Calu3 (cell line): ENCODE measurements at regions not wholly inside any gene's neighbourhood (a gene's known extent, or its start where the extent isn't known, plus 50 kb on each side); places are given as distances from the start of the nearest gene placed in this dataset.

ENCODE experiments used
- BruUV-seq: library from RNA; stranded (reverse); fragments of 400-500 nt; replicated peaks from 2 replicates; lab custom pipeline; 2021; lab: Mats Ljungman, UMichigan
- CTCF ChIA-PET: fragments of 300-600 bp; sonication (Branson Sonifier 250); formaldehyde crosslinking; loops from one replicate; lab custom pipeline; 2022; ENCODE audit warnings: antibody characterized with exemption; lab: Charles Lee
- DNase-seq: peaks from one replicate; pipeline ENCODE4 v3.0.0; 2022
- H3K27ac Mint-ChIP-seq: one replicate; pipeline ENCODE4 v1.8.0; 2022; ENCODE audit warnings: mixed read lengths; ENCODE audit not compliant: unreplicated experiment
- H3K27me3 Mint-ChIP-seq: one replicate; pipeline ENCODE4 v1.8.0; 2022; ENCODE audit warnings: mixed read lengths; ENCODE audit not compliant: unreplicated experiment
- H3K36me3 Mint-ChIP-seq: one replicate; pipeline ENCODE4 v1.8.0; 2022; ENCODE audit warnings: mild to moderate bottlenecking, moderate library complexity, mixed read lengths; ENCODE audit not compliant: insufficient read depth, unreplicated experiment
- H3K4me1 Mint-ChIP-seq: one replicate; pipeline ENCODE4 v1.8.0; 2022; ENCODE audit warnings: mild to moderate bottlenecking, low read depth, mixed read lengths; ENCODE audit not compliant: unreplicated experiment
- H3K4me3 Mint-ChIP-seq: one replicate; pipeline ENCODE4 v1.8.0; 2022; ENCODE audit warnings: mild to moderate bottlenecking, low read depth, moderate library complexity, mixed read lengths; ENCODE audit not compliant: unreplicated experiment
- H3K9me3 Mint-ChIP-seq: one replicate; pipeline ENCODE4 v1.8.0; 2022; ENCODE audit warnings: low read depth, mixed read lengths; ENCODE audit not compliant: unreplicated experiment
- CTCF ChIP-seq: fragments of 200-600 bp; IDR thresholded peaks from one replicate; pipeline ENCODE4 v1.8.0; 2022; ENCODE audit warnings: antibody characterized with exemption; ENCODE audit not compliant: unreplicated experiment
- intact Hi-C: fragments of 100-400 bp; cut with micrococcal nuclease; formaldehyde crosslinking; loops from one replicate; pipeline ENCODE4 v1.10.0; 2022; ENCODE audit not compliant: unreplicated experiment

GRCh38 chr20:58141971-58142842 lies 86.2 kb downstream of the ANKRD60 start:
- H3K36me3 Mint-ChIP-seq = no peaks in the 10 kb centered on the region
- H3K4me3 Mint-ChIP-seq = no peak overlapping the region
- CTCF ChIA-PET = interaction anchor here (0.6 to 1.4 kb wide), 2 partner anchors 10 to 241 kb away, joined by 4 to 8 read pairs; no protein-coding TSS in a partner anchor
- no TSS peak for BruUV-seq
- H3K4me1 Mint-ChIP-seq = peaks cover 23% of the 10 kb centered on the region
- H3K27me3 Mint-ChIP-seq = no peaks in the 10 kb centered on the region
- intact Hi-C loops = no loop called here
- H3K27ac Mint-ChIP-seq = no peak overlapping the region
- TF ChIP-seq CTCF = no peak
- DNase-seq = no peak
- no peaks in the 10 kb centered on the region for H3K9me3 Mint-ChIP-seq

- BruUV-seq = no TSS peak
- Mint-ChIP-seq H3K27ac (no peak overlapping the region), H3K4me3 (no peak overlapping the region), H3K36me3 (no peaks in the 10 kb centered on the region), H3K9me3 (no peaks in the 10 kb centered on the region), H3K4me1 (peaks cover 23% of the 10 kb centered on the region), H3K27me3 (no peaks in the 10 kb centered on the region)
- CTCF ChIA-PET = interaction anchor here (0.6 to 1.4 kb wide), 2 partner anchors 10 to 242 kb away, joined by 4 to 8 read pairs; no protein-coding TSS in a partner anchor
- no peak for TF ChIP-seq CTCF
- DNase-seq = no peak
- intact Hi-C loops = no loop called here
Observed at GRCh38 chr20:58141496-58141895, 87.0 kb downstream of the ANKRD60 start.

GRCh38 chr20:58140787-58141425 lies 87.5 kb downstream of the ANKRD60 start:
- H3K36me3 Mint-ChIP-seq = no peaks in the 10 kb centered on the region
- no peak for TF ChIP-seq CTCF
- intact Hi-C loops = no loop called here
- CTCF ChIA-PET = interaction anchor here (1.1 to 1.4 kb wide), 2 partner anchors 9 to 15 kb away, joined by 4 to 8 read pairs; no protein-coding TSS in a partner anchor
- H3K4me1 Mint-ChIP-seq = peaks cover 28% of the 10 kb centered on the region
- BruUV-seq = no TSS peak
- DNase-seq = no peak
- no peaks in the 10 kb centered on the region for H3K9me3 Mint-ChIP-seq
- no peaks in the 10 kb centered on the region for H3K27me3 Mint-ChIP-seq
- no peak overlapping the region for H3K27ac Mint-ChIP-seq
- no peak overlapping the region for H3K4me3 Mint-ChIP-seq

GRCh38 chr20:58139849-58140786 lies 88.3 kb downstream of the ANKRD60 start:
- H3K9me3 Mint-ChIP-seq = no peaks in the 10 kb centered on the region
- H3K36me3 Mint-ChIP-seq = peaks cover 6% of the 10 kb centered on the region
- H3K27me3 Mint-ChIP-seq = no peaks in the 10 kb centered on the region
- H3K4me1 Mint-ChIP-seq = peaks cover 36% of the 10 kb centered on the region
- H3K4me3 Mint-ChIP-seq = no peak overlapping the region
- intact Hi-C loops = no loop called here
- DNase-seq = no peak
- no TSS peak for BruUV-seq
- H3K27ac Mint-ChIP-seq = no peak overlapping the region
- CTCF ChIA-PET = interaction anchor here (1.1 kb wide), 1 partner anchor 15 kb away, joined by 4 read pairs; no protein-coding TSS in a partner anchor
- no peak for TF ChIP-seq CTCF
